NCI-H2171 treated with DMSO at 0.1 percent for 48 hours (cell line): ENCODE measurements at regions not wholly inside any gene's neighbourhood (a gene's known extent, or its start where the extent isn't known, plus 50 kb on each side); places are given as distances from the start of the nearest gene placed in this dataset.

Experiments
- DNase-seq: peaks from one replicate; lab custom pipeline; 2025; lab: John Stamatoyannopoulos, UW

- DNase-seq: no peak
Observed at GRCh38 chr13:21318891-21319532, 140.1 kb downstream of the ZDHHC20 start.

- no peak for DNase-seq
Observed at GRCh38 chr13:21319869-21320641, 139.0 kb downstream of the ZDHHC20 start.

GRCh38 chr13:21320642-21321034 is 138.5 kb downstream of the ZDHHC20 start:
- no peak for DNase-seq

- no peak for DNase-seq
Observed at GRCh38 chr13:21321269-21321668, 137.8 kb downstream of the ZDHHC20 start.

- no peak for DNase-seq
Observed at GRCh38 chr13:21322327-21322965, 136.7 kb downstream of the ZDHHC20 start.
